MCF 10A (cell line): ENCODE measurements at regions not wholly inside any gene's neighbourhood (a gene's known extent, or its start where the extent isn't known, plus 50 kb on each side); places are given as distances from the start of the nearest gene placed in this dataset.

Experiments used
- BruUV-seq: library from RNA; stranded (reverse); fragments of 400-500 nt; replicated peaks from 2 replicates; lab custom pipeline; 2021; lab: Mats Ljungman, UMichigan
- CTCF ChIA-PET: fragments of 300-600 bp; sonication (Branson Sonifier 250); formaldehyde crosslinking; extraction: SDS; loops from one replicate; lab custom pipeline; 2021; ENCODE audit warnings: antibody characterized with exemption, inconsistent platforms; lab: Yijun Ruan, JAX
- POLR2A ChIA-PET: fragments of 300-600, 350-650 bp; sonication (Branson Sonifier 250); formaldehyde crosslinking; extraction: SDS; loops from one replicate; lab custom pipeline; 2020; ENCODE audit warnings: antibody characterized with exemption, inconsistent platforms; lab: Yijun Ruan, JAX
- DNase-seq: peaks from one replicate; pipeline ENCODE4 v3.0.0-alpha.2; 2018; ENCODE audit not compliant: unreplicated experiment
- H3K27ac Mint-ChIP-seq: one replicate; pipeline ENCODE4 v1.8.0; 2022; ENCODE audit warnings: mild to moderate bottlenecking, low read depth, mixed read lengths; ENCODE audit not compliant: unreplicated experiment
- H3K27me3 Mint-ChIP-seq: one replicate; pipeline ENCODE4 v1.8.0; 2022; ENCODE audit warnings: mixed read lengths; ENCODE audit not compliant: insufficient read depth, unreplicated experiment
- H3K36me3 Mint-ChIP-seq: one replicate; pipeline ENCODE4 v1.8.0; 2022; ENCODE audit warnings: mild to moderate bottlenecking, moderate library complexity, mixed read lengths; ENCODE audit not compliant: insufficient read depth, unreplicated experiment
- H3K4me1 Mint-ChIP-seq: one replicate; pipeline ENCODE4 v1.8.0; 2022; ENCODE audit warnings: mixed read lengths; ENCODE audit not compliant: insufficient read depth, unreplicated experiment
- H3K4me3 Mint-ChIP-seq: one replicate; pipeline ENCODE4 v1.8.0; 2022; ENCODE audit warnings: mild to moderate bottlenecking, moderate library complexity, mixed read lengths; ENCODE audit not compliant: unreplicated experiment
- H3K9me3 Mint-ChIP-seq: one replicate; pipeline ENCODE4 v1.8.0; 2022; ENCODE audit warnings: mixed read lengths; ENCODE audit not compliant: unreplicated experiment
- CTCF ChIP-seq: fragments of 200-600 bp; IDR thresholded peaks from one replicate; pipeline ENCODE4 v1.8.0; 2022; ENCODE audit warnings: antibody characterized with exemption, mild to moderate bottlenecking; ENCODE audit not compliant: unreplicated experiment
- intact Hi-C: fragments of 100-400 bp; cut with micrococcal nuclease; formaldehyde crosslinking; loops from 2 replicates; pipeline ENCODE4 v1.14.1; 2022

- intact Hi-C loops: no loop called here
- no TSS peak for BruUV-seq
- ChIA-PET POLR2A (no interaction called here), CTCF (no interaction called here)
- Mint-ChIP-seq H3K27me3 (peaks cover 87% of the 10 kb centered on the region), H3K4me1 (no peaks in the 10 kb centered on the region), H3K4me3 (no peak overlapping the region), H3K9me3 (no peaks in the 10 kb centered on the region), H3K36me3 (no peaks in the 10 kb centered on the region), H3K27ac (no peak overlapping the region)
- DNase-seq: peak; percentile 27
- no peak for TF ChIP-seq CTCF
These were observed 179.0 kb upstream of the MMS22L start for GRCh38 chr6:97462031-97462430.

- no TSS peak for BruUV-seq
- Mint-ChIP-seq H3K27me3 (peaks cover 87% of the 10 kb centered on the region), H3K4me1 (no peaks in the 10 kb centered on the region), H3K9me3 (no peaks in the 10 kb centered on the region), H3K27ac (no peak overlapping the region), H3K4me3 (no peak overlapping the region), H3K36me3 (no peaks in the 10 kb centered on the region)
- no peak for DNase-seq
- intact Hi-C loops: no loop called here
- ChIA-PET POLR2A (no interaction called here), CTCF (no interaction called here)
- TF ChIP-seq CTCF: no peak
These were observed 180.1 kb upstream of the MMS22L start for GRCh38 chr6:97462938-97463598.

- ChIA-PET CTCF (no interaction called here), POLR2A (no interaction called here)
- Mint-ChIP-seq H3K27me3 (peaks cover 74% of the 10 kb centered on the region), H3K36me3 (no peaks in the 10 kb centered on the region), H3K27ac (no peak overlapping the region), H3K9me3 (no peaks in the 10 kb centered on the region), H3K4me1 (no peaks in the 10 kb centered on the region), H3K4me3 (no peak overlapping the region)
- no peak for DNase-seq
- no TSS peak for BruUV-seq
- TF ChIP-seq CTCF: no peak
- intact Hi-C loops: no loop called here
These were observed 183.0 kb upstream of the MMS22L start for GRCh38 chr6:97465877-97466561.

GRCh38 chr6:97468981-97469380 is 186.0 kb upstream of the MMS22L start:
- H3K4me1 Mint-ChIP-seq: no peaks in the 10 kb centered on the region
- intact Hi-C loops: no loop called here
- BruUV-seq: no TSS peak
- ChIA-PET POLR2A (no interaction called here), CTCF (interaction anchor here (0.6 to 1.3 kb wide), 3 partner anchors 29 to 249 kb away, joined by 3 read pairs; no protein-coding TSS in a partner anchor)
- no peak overlapping the region for H3K27ac Mint-ChIP-seq
- no peak for DNase-seq
- H3K27me3 Mint-ChIP-seq: peaks cover 69% of the 10 kb centered on the region
- H3K9me3 Mint-ChIP-seq: no peaks in the 10 kb centered on the region
- TF ChIP-seq CTCF: no peak
- no peaks in the 10 kb centered on the region for H3K36me3 Mint-ChIP-seq
- H3K4me3 Mint-ChIP-seq: no peak overlapping the region
